Breast epithelium (tissue), 4 donors: ENCODE measurements at regions not wholly inside any gene's neighbourhood (a gene's known extent, or its start where the extent isn't known, plus 50 kb on each side); places are given as distances from the start of the nearest gene placed in this dataset.

ENCODE experiments used
- DNase-seq, 2 donors: peaks; one replicate each; pipeline ENCODE4 v3.0.0-alpha.2; 2019; ENCODE audit warnings: low spot score in 2 of 2
- H3K27ac ChIP-seq, 2 donors: fragments of 200-600 bp; sonication (generic) in 1 of 2; one replicate each; pipeline ENCODE4 v1.5.1; 2016 to 2019; ENCODE audit warnings: mild to moderate bottlenecking in 1 of 2
- H3K27me3 ChIP-seq, 2 donors: fragments of 200-600 bp; sonication (generic) in 1 of 2; one replicate each; pipeline versions ENCODE4 v1.5.1 to v1.6.0; 2017 to 2019; ENCODE audit warnings: control low read depth in 1 of 2, mild to moderate bottlenecking in 1 of 2
- H3K36me3 ChIP-seq: fragments of 200-600 bp; one replicate; pipeline ENCODE4 v1.5.1; 2019
- H3K4me1 ChIP-seq, 2 donors: fragments of 200-600 bp; sonication (generic); one replicate each; pipeline ENCODE4 v1.5.1; 2016 to 2019; ENCODE audit warnings: control low read depth in 1 of 2
- H3K4me3 ChIP-seq, 3 donors: fragments of 200-600 bp; sonication (generic); 1 replicate in 2 of 3; 2 replicates in 1 of 3; pipeline ENCODE4 v1.5.1; 2016 to 2019; ENCODE audit warnings: mild to moderate bottlenecking in 3 of 3, moderate library complexity in 2 of 3
- H3K9me3 ChIP-seq, 2 donors: fragments of 200-600 bp; sonication (generic) in 1 of 2; one replicate each; pipeline ENCODE4 v1.5.1; 2016 to 2019; ENCODE audit warnings: control low read depth in 1 of 2
- CTCF ChIP-seq, 3 donors: fragments of 450-650 bp; IDR thresholded peaks; one replicate each; pipeline ENCODE4 v1.5.1; 2016 to 2017; ENCODE audit warnings: antibody characterized with exemption in 3 of 3, mild to moderate bottlenecking in 3 of 3, moderate library complexity in 3 of 3
- POLR2A ChIP-seq: fragments of 450-650 bp; IDR thresholded peaks from one replicate; pipeline ENCODE4 v1.6.1; 2016; ENCODE audit warnings: antibody characterized with exemption, mild to moderate bottlenecking, moderate library complexity
- POLR2AphosphoS5 ChIP-seq, 3 donors: sonication (generic); formaldehyde crosslinking; IDR thresholded peaks; one replicate each; pipeline ENCODE4 v1.6.1; 2017; ENCODE audit warnings: antibody characterized with exemption in 3 of 3
- intact Hi-C: fragments of 100-400 bp; cut with DNase I; formaldehyde crosslinking; loops from one replicate; pipeline ENCODE4 v1.15.1; 2023; ENCODE audit warnings: low total_unique reads

GRCh38 chr13:80437231-80437630, 96.3 kb upstream of the SPRY2 start:
- peaks cover 0 to 5% of the 10 kb centered on the region in 2 donors for H3K4me1 ChIP-seq
- intact Hi-C loops: no loop called here
- peak overlapping the region; percentile 23 to 66 for H3K27ac ChIP-seq
- no peak overlapping the region for H3K4me3 ChIP-seq
- no peak for DNase-seq
- H3K36me3 ChIP-seq: no peaks in the 10 kb centered on the region
- H3K27me3 ChIP-seq: no peaks in the 10 kb centered on the region
- TF ChIP-seq POLR2AphosphoS5 (IDR thresholded peaks at IDR 0.05) (no peak), CTCF (IDR thresholded peaks at IDR 0.05) (no peak), POLR2A (no peak)
- no peaks in the 10 kb centered on the region for H3K9me3 ChIP-seq

- Histone ChIP-seq H3K27me3 (no peaks in the 10 kb centered on the region), H3K27ac (peak overlapping the region; percentile 56 to 66), H3K9me3 (no peaks in the 10 kb centered on the region), H3K36me3 (no peaks in the 10 kb centered on the region), H3K4me3 (peak overlapping the region in 1 of 3 donors; percentile 2), H3K4me1 (peaks cover 0 to 5% of the 10 kb centered on the region in 2 donors)
- no peak for DNase-seq
- intact Hi-C loops: no loop called here
- peak in 1 of 3 donors; percentile 79 for TF ChIP-seq POLR2AphosphoS5 (IDR thresholded peaks at IDR 0.05)
- no peak for TF ChIP-seq CTCF (IDR thresholded peaks at IDR 0.05)
Observed at GRCh38 chr13:80436571-80437169, 95.7 kb upstream of the SPRY2 start.

- no peaks in the 10 kb centered on the region for H3K9me3 ChIP-seq
- H3K4me3 ChIP-seq: no peak overlapping the region
- no peaks in the 10 kb centered on the region for H3K36me3 ChIP-seq
- no peak overlapping the region for H3K27ac ChIP-seq
- no peaks in the 10 kb centered on the region for H3K27me3 ChIP-seq
- TF ChIP-seq CTCF (IDR thresholded peaks at IDR 0.05): no peak
- no peak for TF ChIP-seq POLR2AphosphoS5 (IDR thresholded peaks at IDR 0.05)
- TF ChIP-seq POLR2A: no peak
- DNase-seq: no peak
- no peaks in the 10 kb centered on the region for H3K4me1 ChIP-seq
- intact Hi-C loops: no loop called here
Observed at GRCh38 chr13:80430561-80430960, 89.6 kb upstream of the SPRY2 start.

GRCh38 chr13:80428349-80429096, 87.6 kb upstream of the SPRY2 start:
- DNase-seq: no peak
- no peaks in the 10 kb centered on the region for H3K27me3 ChIP-seq
- no peak overlapping the region for H3K4me3 ChIP-seq
- no peaks in the 10 kb centered on the region for H3K36me3 ChIP-seq
- intact Hi-C loops: no loop called here
- TF ChIP-seq POLR2A (no peak), CTCF (IDR thresholded peaks at IDR 0.05) (no peak), POLR2AphosphoS5 (IDR thresholded peaks at IDR 0.05) (no peak)
- no peaks in the 10 kb centered on the region for H3K4me1 ChIP-seq
- peaks cover 4 to 7% of the 10 kb centered on the region in 2 donors for H3K9me3 ChIP-seq
- no peak overlapping the region for H3K27ac ChIP-seq

- intact Hi-C loops: no loop called here
- no peaks in the 10 kb centered on the region for H3K4me1 ChIP-seq
- H3K9me3 ChIP-seq: peaks cover 5% of the 10 kb centered on the region in 2 donors
- H3K27ac ChIP-seq: no peak overlapping the region
- H3K27me3 ChIP-seq: no peaks in the 10 kb centered on the region
- H3K36me3 ChIP-seq: no peaks in the 10 kb centered on the region
- TF ChIP-seq CTCF (IDR thresholded peaks at IDR 0.05): no peak
- TF ChIP-seq POLR2AphosphoS5 (IDR thresholded peaks at IDR 0.05): no peak
- TF ChIP-seq POLR2A: no peak
- no peak for DNase-seq
- H3K4me3 ChIP-seq: no peak overlapping the region
Observed at GRCh38 chr13:80419416-80419815, 78.5 kb upstream of the SPRY2 start.
